Spleen (tissue), 7 donors: ENCODE measurements at regions not wholly inside any gene's neighbourhood (a gene's known extent, or its start where the extent isn't known, plus 50 kb on each side); places are given as distances from the start of the nearest gene placed in this dataset.

Experiments used
- POLR2A ChIP-seq, 3 donors: fragments of 450-650 bp; IDR thresholded peaks; one replicate each; pipeline ENCODE4 v1.5.1; 2017; ENCODE audit warnings: antibody characterized with exemption in 3 of 3, mild to moderate bottlenecking in 1 of 3
- POLR2AphosphoS5 ChIP-seq, 3 donors: sonication (generic); formaldehyde crosslinking; IDR thresholded peaks; one replicate each; pipeline ENCODE4 v1.5.1; 2017; ENCODE audit warnings: antibody characterized with exemption in 3 of 3
- TF ChIP-seq, protein P1 (sequence below), 11 experiments: fragments of 200-600 bp in 7 of 11; fragments of 450-650 bp in 4 of 11; sonication (generic) in 4 of 11; IDR thresholded peaks in 8 of 11; conservative IDR thresholded peaks in 3 of 11; 1 replicate in 7 of 11; 2 replicates in 4 of 11; pipeline versions ENCODE4 v1.4.0 to v1.8.0; 2016 to 2021; ENCODE audit warnings: antibody characterized with exemption in 11 of 11, inconsistent platforms in 4 of 11, mild to moderate bottlenecking in 1 of 11
- donor health status: DM: no; HTN: no; CAD: no; lungs with moderate emphysema.
- donor health status: DM: no; HTN: no; CAD: no.
- donor health status: DM: no; HTN: no; CAD: no.

DNA sequence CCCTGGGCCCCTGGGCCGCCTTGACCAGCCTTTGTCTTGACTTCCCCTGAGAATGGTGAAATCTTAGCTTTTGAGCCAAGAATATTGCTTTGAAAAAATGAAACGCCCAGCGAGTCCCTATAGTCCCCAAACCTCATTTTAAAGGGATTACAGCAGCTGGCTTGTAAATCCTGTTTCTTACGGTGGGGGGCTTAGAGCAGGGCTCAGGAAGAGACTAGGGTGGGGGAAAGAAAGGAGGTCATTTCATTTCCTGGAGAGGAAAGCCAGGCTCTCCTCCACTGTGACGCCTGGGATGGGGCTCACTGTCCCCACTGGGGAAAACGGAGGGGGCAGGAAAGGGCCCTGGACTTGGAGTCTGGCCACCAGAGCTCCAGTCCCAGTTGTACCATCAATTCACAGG is 72.2 kb upstream of the ALX4 start:
- TF ChIP-seq, protein P1, sequence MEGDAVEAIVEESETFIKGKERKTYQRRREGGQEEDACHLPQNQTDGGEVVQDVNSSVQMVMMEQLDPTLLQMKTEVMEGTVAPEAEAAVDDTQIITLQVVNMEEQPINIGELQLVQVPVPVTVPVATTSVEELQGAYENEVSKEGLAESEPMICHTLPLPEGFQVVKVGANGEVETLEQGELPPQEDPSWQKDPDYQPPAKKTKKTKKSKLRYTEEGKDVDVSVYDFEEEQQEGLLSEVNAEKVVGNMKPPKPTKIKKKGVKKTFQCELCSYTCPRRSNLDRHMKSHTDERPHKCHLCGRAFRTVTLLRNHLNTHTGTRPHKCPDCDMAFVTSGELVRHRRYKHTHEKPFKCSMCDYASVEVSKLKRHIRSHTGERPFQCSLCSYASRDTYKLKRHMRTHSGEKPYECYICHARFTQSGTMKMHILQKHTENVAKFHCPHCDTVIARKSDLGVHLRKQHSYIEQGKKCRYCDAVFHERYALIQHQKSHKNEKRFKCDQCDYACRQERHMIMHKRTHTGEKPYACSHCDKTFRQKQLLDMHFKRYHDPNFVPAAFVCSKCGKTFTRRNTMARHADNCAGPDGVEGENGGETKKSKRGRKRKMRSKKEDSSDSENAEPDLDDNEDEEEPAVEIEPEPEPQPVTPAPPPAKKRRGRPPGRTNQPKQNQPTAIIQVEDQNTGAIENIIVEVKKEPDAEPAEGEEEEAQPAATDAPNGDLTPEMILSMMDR (IDR thresholded peaks at IDR 0.05 in 8 of 11, conservative IDR thresholded peaks at IDR 0.05 in 3 of 11): no peak
- TF ChIP-seq POLR2A (IDR thresholded peaks at IDR 0.05): no peak
- no peak for TF ChIP-seq POLR2AphosphoS5 (IDR thresholded peaks at IDR 0.05)
